NCI-H82 (cell line): ENCODE measurements at regions not wholly inside any gene's neighbourhood (a gene's known extent, or its start where the extent isn't known, plus 50 kb on each side); places are given as distances from the start of the nearest gene placed in this dataset.

Source experiments
- DNase-seq: peaks from one replicate; lab custom pipeline; 2025; lab: John Stamatoyannopoulos, UW

DNA sequence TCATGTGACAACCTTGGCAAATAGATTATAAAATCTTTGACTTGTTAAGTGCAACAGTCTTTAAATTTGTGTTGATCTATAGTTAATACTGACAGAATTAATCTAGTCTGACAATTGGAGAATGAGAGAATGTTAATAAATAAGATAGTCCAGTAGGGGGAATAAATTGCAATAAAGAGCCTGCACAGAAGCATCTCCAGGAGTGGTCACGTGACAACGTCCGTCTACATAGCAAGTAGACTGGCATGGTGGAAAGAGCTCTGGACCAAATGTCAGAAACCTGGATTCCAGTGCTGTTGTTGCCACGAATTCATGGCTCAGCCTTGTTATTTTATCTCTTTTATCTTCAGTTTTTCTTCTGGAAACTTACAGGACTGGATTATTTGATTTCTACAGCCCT lies 436.5 kb downstream of the RAB28 start:
- DNase-seq, result no peak

DNA sequence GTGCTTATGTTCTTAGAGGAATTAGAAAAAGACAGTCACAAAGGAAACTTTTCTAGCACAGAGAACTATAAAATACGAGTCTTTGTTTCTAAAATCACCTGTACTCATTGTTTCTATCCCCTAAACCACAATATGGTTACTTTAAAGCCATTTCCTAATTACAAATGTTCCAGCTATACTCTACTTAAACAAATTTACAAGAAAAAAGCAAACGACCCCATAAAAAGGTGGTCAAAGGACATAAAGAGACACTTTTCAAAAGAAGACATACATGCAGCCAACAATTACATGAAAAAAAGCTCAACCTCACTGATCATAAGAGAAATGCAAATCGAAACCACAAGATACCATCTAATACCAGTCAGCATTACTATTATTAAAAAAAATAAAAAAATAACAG lies 447.3 kb downstream of the RAB28 start:
- no peak for DNase-seq

DNA sequence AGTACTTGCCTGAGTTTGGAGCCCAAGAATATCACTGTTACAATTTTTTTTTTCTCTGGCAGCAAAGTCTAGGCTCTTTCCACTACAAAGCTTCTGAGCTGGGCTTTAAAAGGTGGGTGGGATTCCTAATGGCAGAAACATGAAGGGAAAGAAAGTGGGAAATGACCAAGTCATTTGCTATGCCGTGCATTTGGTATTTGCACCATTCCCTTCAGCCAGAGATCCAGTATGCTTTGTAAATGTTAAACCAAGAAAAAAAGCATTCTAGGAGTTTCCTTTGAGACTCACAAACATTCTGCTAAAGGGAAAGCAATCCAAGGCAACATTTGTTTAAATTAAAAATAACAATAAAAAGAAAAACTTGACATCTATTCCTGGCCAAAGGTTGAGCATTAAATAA lies 451.2 kb downstream of the RAB28 start:
- DNase-seq, result no peak

DNA sequence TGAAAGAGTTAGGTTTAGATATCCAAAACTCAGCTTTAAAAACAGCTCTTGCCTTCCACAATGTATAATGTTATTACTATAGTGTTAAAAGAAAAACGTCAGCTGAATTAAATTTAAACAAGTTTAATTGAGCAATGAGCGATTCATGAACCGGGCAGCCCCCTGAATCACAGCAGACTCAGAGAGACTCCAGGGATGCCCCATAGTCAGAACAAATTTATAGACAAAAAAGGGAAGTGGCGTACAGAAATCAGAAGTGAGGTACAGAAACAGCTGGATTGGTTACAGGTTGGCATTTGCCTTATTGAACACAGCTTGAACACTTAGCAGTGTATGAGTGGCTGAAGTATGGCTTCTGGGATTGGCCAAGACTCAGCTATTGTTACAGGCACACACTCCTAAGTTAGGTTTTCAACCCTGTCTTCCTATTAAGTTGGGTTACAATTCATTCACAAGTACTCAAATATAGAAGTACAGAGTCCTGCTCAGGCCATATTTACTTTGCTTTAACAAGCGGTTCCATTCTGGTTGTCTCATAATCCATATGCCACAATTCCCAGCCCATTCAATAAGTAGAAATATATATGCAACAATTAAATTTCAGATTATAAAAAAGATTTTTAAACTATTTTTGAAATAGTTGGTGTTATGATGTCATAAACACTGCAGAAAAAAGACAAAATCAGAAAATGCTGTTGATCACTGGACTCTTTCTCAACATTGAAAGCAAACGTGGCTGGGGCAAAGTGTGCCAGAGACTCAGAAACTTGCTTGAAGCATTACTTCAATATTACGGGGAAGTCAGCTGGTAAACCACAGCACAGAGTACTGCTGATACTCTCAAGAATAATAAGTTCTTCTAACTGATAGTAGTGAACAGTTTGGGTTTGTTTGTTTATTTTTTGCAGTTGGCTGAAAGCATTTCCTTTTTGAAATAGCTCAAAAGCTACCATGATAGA lies 459.7 kb downstream of the RAB28 start:
- no peak for DNase-seq

DNA sequence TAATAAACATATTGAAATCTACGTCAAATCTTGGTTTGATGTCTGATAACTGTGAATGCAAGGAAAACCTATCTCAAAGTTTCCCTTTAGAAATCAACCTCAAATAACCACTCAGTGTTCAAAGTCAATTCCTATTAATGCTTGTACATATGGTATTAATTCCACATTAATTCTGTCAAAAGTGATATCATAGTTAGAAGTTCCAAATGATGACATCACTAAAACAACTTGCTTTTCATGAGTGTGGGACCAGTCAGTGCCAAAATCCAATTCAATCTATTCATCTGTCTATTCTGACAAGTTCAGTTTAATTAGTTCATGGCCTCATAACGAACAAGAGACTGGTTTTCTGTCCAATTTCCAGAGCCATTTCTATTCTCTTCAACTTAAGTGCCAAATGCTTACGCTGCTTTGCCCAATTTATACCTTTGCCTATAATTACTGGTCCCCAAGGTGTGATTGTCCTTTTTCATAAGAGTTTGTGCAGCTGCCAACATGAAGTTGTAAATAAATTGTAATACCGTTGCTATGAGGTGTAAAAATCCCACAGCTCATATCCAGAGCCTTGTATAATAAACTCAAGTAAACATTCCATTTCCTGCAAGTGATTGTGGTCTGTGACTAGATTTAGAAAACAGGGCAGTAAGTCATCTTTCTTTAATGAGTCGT lies 476.2 kb downstream of the RAB28 start:
- no peak for DNase-seq

DNA sequence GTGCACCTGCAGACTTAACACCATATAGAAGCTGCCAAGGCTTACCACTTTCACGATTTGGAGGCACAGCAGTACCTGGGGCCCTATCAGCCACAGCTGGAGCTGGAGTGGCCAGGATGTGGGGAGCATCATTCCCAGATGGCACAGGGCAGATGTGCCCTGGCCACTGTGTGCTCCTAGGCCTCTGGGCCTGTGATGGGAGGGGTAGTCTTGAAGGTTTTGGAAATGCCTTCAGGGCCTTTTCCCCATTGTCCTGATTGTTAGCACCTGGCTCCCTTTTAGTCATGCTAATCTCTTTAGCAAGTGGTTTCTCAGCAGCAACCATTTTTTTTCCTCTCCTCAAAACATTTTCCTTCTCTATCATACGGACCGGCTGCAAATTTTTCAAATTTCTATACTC lies 490.2 kb downstream of the RAB28 start:
- DNase-seq, result no peak

DNA sequence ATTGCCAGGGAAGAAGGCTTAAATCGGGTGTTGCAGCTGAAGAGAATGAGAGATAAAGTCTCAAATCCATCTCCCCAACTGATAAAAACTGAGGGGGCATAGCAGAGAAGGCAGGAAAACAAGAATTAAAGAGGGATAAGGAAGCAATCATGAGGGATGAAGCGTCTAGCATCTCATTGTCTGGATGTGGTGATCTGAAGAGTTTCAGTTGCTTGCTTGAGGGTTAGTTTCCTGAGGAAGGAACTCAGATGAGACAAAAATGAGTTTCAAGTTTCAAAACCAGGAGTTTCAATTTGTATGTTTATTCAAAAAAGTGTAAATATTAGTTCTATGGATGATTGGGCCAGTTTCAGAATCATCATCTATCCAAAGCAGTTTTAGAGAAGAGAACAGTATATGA lies 496.9 kb downstream of the RAB28 start:
- no peak for DNase-seq

DNA sequence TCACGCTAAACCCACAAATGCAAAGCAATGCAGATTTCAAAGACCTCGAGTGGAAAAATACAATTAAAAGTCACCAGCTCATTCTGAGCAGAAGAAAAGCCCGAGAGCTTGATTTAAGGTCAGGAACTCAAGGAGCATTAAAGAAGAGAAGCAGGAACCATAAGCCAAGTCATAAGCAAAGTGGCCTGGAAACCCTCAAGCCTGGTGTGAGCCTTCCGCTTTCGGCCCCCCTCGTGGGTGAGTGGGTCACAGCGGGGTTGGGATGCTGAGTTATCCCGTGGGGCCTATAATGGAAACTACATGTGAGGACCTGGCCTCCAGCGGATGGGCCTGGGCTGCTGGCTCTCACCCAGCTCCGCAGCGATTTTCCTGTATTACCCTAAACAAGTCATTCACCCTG lies 504.3 kb downstream of the RAB28 start:
- DNase-seq, result no peak

DNA sequence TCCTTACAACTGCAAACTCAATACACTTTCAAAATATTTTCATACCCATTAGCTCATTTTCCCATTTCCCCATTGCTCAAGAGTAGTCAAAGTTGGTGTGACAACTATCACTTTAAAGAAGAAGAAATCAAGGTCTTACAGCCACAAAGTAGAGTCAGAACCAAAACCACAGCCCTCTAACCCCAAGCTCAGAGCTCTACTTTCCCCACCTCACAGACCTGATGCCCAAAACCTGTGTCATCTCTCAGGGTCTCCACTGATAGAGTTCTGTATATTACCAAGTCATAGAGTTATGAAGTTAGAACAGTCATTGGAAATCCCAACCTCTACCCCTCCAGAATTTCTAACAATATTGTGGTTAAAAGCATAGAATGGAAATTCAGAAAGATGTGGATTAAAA lies 505.8 kb downstream of the RAB28 start:
- DNase-seq, result no peak

DNA sequence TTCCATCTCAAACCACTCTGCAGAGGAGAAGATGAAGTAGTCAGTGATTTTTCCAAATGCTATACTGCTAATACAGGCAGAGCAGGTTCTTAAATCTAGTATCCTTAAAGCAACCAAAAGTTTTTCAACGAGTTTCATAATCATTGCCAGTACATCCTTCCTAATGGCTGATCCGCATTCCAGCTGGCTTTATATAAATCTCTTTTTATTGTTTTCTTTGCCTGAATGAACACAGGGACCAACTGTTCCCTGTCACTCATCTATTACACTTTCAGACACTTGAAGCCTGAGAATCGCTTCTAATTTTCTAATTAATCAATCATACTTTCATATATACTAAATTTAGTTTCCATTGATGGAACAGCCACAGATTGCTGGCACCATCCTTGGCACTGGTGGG lies 508.6 kb downstream of the RAB28 start:
- DNase-seq, result no peak

DNA sequence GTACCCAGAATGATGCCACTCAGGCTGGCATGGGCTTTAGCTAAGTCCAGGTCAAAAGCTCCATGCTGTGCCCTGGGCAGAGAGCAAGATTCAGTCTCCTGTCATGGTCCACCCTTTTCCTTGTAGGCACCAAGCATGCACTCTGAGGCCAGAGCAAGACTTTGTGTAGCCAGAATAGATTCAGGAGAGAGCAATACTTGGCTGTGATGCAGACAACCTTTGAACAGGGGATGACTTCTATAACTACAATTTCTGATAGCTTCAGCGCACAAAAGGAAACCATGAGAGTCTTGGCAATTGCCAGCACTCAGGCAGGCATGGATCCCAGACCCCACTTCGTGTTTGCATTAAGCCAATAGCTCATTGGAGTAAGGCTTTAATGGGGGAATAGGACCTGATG lies 510.6 kb downstream of the RAB28 start:
- DNase-seq, result no peak

DNA sequence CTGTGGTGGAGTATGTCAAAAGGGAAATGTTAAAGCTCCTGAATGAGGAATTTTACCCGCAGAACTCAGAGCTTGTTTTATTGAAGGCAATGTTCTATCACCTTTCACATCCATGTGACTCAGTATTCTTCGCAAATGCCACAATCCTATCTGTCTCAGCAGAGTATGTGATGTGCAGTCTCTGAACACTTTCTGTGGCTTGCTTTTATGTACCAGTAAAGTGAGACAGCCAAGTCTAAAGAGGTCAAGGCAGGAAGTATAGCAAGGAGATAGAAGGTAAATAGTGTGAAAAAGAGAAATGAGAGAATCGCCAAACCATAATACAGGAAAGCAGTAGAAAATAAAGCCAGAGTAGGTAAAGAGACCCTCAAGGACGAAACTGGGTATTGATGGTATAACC lies 515.8 kb downstream of the RAB28 start:
- DNase-seq, result no peak

DNA sequence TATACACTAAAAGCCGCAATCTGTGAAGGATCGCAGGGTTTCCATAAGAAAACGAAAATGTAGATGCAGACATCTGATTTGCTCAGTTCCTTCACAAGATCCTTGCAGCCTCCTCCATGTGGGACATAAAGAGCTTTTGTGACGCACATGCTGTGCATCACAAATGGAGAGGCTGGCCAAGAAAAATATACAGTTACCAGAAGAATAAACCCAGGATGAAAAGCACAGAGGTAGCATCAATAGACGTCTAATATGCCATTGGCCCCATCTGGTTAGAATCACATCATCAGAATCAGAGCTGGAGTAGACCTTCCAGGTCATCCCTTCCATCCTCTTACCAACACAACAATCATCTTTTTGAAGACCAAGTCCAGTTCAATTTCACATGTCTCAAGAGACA lies 517.4 kb downstream of the RAB28 start:
- no peak for DNase-seq

DNA sequence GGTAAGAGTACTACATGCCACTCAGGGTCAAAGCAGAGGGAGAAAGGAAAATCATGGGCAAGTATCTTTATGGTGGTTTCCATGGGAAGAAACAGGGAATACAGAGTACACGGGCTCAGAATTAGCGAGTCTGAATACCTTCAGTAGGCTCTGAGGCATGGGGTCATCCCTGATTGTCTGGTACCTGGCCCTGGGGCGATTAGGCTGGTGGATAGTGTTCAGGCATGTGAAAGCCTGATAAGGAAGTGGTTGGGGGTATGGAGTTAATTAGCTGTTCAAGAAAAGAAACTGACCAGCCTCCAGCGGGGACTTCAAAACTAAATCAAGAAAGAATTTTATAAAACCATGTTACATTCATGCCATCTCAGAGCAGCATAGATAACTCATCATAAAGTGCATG lies 518.8 kb downstream of the RAB28 start:
- no peak for DNase-seq

DNA sequence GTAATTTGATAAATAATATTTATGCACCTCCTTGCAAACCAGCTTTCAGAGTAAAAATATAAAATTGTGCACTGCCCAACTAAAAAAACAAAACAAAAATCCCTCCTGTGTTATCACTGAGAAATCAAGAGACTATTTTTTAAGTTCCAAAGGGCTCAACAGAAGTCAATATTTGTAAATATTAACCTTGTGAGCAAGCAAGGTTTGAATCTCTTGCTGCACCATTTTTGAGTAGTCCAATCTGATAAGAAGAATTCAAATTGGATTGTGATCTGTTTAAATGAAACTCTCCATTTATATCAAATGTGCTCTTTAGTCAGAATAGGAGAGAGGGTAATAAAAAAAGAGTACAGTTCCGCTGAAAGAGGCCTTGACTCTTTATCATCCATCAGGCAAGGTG lies 520.2 kb downstream of the RAB28 start:
- no peak for DNase-seq

DNA sequence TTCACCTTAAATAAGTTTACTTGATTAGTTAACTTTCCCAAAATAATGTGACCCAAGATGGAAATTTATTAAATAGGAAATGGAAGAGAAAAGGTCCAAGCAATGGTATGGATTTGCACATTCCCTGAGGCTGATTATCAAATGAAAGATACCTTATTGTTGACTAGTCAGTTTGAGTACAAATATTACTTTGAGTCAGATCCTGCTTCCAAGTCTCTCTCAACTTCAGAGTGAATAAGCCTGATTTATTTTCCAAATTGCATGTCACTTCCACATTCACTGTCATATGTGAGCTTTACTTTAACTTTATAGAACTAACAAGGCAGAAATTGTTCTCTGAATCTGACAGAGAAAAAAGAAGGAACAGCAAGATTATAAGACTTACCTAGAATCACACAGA lies 520.8 kb downstream of the RAB28 start:
- DNase-seq, result no peak

DNA sequence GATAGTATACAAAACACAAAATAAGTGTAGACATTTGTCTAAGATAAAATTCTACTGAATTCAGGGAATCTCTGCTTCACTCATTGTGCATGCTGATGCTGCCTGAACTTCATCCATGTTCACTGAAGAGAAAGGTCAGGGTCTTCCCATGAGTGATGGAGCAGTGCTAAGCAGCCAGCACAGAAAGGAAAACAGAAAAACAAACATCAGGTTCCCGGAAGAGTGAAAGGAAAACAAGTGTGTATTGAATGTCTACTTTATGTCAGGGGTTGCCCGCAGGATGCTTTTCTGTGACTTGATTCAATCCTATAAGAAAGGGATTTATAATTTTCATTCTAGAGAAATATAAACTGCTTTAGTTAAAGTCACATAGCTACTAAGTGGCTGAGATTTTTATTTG lies 522.4 kb downstream of the RAB28 start:
- DNase-seq, result no peak

DNA sequence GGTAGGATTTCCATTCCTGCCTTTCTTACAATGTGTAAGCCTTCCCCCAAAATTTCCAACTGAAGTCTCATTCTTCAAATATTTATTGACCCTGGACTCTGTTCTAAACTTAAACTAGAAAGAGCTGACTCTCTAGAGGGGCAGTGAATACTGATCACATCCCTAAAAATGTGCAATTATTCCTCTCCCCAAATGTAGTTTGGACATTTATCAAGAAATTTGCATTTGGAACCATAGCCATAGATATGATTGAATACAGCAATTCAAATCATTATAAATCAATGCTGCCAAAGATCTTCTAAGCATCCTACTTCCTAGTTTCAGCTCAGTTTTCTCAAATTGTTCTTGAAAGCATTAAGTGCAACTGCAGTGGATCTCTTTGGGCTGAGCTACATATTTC lies 525.7 kb downstream of the RAB28 start:
- DNase-seq, result no peak

DNA sequence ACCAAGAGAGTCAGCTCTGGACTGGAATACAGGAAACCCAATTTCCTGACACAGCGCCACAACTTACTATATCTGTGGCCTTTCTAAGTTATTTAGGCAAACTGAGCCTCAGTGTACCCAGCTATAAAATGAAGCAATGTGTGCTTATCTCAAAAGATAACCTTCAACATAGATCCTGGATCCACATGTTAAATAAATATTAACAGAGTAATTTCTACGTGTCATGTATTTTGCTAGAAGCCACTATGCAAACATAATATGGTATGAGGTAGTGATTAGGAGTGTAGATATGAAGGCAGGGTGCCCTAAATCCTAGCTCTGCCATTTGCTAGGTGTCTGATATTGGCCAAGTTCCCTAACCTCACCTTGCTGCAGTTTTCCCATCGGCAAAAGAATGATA lies 527.0 kb downstream of the RAB28 start:
- DNase-seq, result no peak

DNA sequence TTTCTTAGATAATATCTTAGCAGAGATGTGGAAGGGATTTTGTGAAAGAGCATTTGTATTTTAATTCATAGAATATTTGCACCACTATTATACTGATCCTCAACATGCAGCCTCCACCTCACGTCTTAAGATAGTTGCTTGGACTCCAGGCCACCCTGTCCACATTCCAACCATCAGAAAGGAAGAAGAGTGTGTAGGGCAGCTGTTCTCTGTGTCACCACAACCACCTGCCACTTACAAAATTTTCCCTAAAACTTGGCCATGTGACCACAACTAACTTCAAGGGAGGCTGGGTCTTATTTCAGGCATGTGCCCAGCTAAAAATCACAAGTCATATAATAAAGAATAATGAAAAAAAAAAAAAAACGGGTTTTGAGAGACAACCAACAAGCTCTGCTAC lies 528.1 kb downstream of the RAB28 start:
- DNase-seq, result no peak

DNA sequence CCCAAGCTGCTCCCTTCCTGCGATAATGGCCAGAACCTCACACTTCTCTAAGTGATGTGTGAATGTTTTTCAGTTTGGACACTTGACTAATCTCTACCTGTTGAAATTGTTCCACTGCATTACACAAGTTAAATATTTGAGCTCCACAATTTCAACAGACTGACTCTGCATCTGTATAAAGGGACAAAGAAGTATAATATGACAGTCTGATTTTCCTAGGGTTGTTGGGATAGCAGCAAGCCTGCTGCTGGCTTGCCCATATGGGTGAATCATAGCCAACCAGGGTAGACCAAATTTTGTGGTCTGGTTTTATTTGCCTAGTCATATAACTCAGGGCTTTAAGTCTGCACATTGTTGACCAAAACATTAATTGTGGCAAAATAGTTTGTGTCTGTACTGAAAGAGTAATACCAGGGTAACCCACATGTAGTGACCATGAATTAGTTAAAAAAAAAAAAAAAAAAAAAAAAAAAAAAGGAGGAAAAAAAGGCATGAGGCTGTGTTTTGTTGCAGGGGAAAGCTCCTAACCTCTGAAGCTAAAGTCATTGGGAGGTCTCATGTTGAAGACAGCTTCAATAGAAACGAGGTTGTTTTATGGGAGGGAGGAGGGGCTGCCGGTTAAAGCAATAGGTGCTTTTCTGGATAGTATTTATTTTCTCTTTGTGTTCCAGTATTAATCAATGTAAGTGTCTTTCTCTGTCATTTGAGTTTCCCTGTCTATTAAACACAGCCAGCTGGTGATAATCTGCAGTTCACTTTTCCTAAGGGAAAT lies 534.2 kb downstream of the RAB28 start:
- DNase-seq, result no peak

DNA sequence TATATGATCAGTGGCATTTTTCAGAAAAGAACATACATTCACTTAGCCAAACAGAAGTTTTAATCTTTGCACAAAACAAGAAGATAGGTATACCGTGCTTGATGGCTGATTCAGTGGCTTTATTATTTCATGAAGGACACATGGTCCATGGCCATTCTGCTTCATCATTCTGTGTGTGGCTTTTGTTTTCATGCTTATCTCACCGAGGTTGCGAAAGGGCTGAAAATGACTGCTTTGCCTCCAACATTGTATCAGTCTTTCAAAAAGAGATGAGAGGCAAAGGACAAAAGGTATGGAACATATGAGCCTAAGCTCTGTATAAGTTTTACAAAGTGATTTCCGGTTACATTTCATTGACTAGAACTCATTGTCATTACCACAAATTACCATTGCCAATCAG lies 541.1 kb downstream of the RAB28 start:
- no peak for DNase-seq

DNA sequence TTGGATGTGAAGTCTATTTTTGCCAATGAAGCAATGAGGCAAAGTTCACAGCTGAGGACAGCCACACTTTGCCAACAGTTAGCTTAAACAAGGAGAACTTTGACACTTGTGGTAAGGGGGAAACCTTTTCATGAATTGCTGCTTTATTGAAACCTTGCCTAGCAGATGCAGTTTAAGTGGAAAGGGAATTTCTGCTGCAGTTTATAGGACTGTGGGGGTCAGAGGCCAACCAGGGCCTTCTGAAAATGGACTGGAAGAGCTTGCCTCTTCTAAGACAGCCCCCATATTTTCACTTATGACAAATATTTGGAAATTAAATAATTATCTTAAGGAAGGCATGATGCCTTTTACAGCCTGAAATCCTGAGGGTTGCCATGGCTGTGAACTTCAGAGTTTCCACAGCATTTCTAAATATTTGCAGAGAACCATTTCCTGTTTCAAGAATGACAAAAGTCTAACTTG lies 550.3 kb downstream of the RAB28 start:
- no peak for DNase-seq
